ENCODE measurements at regions not wholly inside any gene's neighbourhood (a gene's known extent, or its start where the extent isn't known, plus 50 kb on each side); places are given as distances from the start of the nearest gene placed in this dataset.

GRCh38 chr13:47279920-47280319 lies 383.1 kb upstream of the HTR2A start:
- Histone ChIP-seq H3K4me1 (no peaks in the 10 kb centered on the region), H3K36me3 (no peaks in the 10 kb centered on the region), H3K4me3 (no peak overlapping the region), H3K9me3 (no peaks in the 10 kb centered on the region), H3K9ac (ENCODE audit: low read depth in 2 of 2, low read length in 2 of 2) (no peak overlapping the region), H3K27me3 (no peaks in the 10 kb centered on the region), H3K27ac (no peak overlapping the region)
- no peak for TF ChIP-seq CTCF (IDR thresholded peaks at IDR 0.05)
- intact Hi-C loops (cut with DNase I): no loop called here
- DNase-seq: no peak

GRCh38 chr13:47277774-47278173 lies 380.9 kb upstream of the HTR2A start:
- Histone ChIP-seq H3K9ac (ENCODE audit: low read depth in 2 of 2, low read length in 2 of 2) (no peak overlapping the region), H3K36me3 (no peaks in the 10 kb centered on the region), H3K27ac (no peak overlapping the region), H3K4me3 (no peak overlapping the region), H3K9me3 (no peaks in the 10 kb centered on the region), H3K4me1 (no peaks in the 10 kb centered on the region), H3K27me3 (no peaks in the 10 kb centered on the region)
- no peak for TF ChIP-seq CTCF (IDR thresholded peaks at IDR 0.05)
- DNase-seq: no peak
- intact Hi-C loops (cut with DNase I): no loop called here

- no peak overlapping the region for H3K27ac ChIP-seq
- no peaks in the 10 kb centered on the region for H3K27me3 ChIP-seq
- no peak for TF ChIP-seq CTCF (IDR thresholded peaks at IDR 0.05)
- intact Hi-C loops (cut with DNase I): no loop called here
- no peaks in the 10 kb centered on the region for H3K36me3 ChIP-seq
- H3K9ac ChIP-seq (ENCODE audit: low read depth in 2 of 2, low read length in 2 of 2): no peak overlapping the region
- H3K4me1 ChIP-seq: no peaks in the 10 kb centered on the region
- DNase-seq: no peak
- H3K9me3 ChIP-seq: no peaks in the 10 kb centered on the region
- no peak overlapping the region for H3K4me3 ChIP-seq
Measured at GRCh38 chr13:47268270-47268669, 371.4 kb upstream of the HTR2A start.

GRCh38 chr13:47258384-47258783 lies 361.5 kb upstream of the HTR2A start:
- Histone ChIP-seq H3K9ac (ENCODE audit: low read depth in 2 of 2, low read length in 2 of 2) (no peak overlapping the region), H3K27ac (no peak overlapping the region), H3K4me1 (no peaks in the 10 kb centered on the region), H3K27me3 (no peaks in the 10 kb centered on the region), H3K9me3 (no peaks in the 10 kb centered on the region), H3K36me3 (no peaks in the 10 kb centered on the region), H3K4me3 (no peak overlapping the region)
- intact Hi-C loops (cut with DNase I): no loop called here
- no peak for DNase-seq
- TF ChIP-seq CTCF (IDR thresholded peaks at IDR 0.05): no peak

- Histone ChIP-seq H3K9me3 (no peaks in the 10 kb centered on the region), H3K4me1 (no peaks in the 10 kb centered on the region), H3K27ac (no peak overlapping the region), H3K9ac (ENCODE audit: low read depth in 2 of 2, low read length in 2 of 2) (no peak overlapping the region), H3K4me3 (no peak overlapping the region), H3K27me3 (no peaks in the 10 kb centered on the region), H3K36me3 (no peaks in the 10 kb centered on the region)
- no peak for TF ChIP-seq CTCF (IDR thresholded peaks at IDR 0.05)
- no peak for DNase-seq
- intact Hi-C loops (cut with DNase I): no loop called here
Measured at GRCh38 chr13:47256618-47257017, 359.8 kb upstream of the HTR2A start.

GRCh38 chr13:47252627-47253026 lies 355.8 kb upstream of the HTR2A start:
- Histone ChIP-seq H3K4me3 (no peak overlapping the region), H3K9me3 (no peaks in the 10 kb centered on the region), H3K36me3 (no peaks in the 10 kb centered on the region), H3K4me1 (no peaks in the 10 kb centered on the region), H3K9ac (ENCODE audit: low read depth in 2 of 2, low read length in 2 of 2) (no peak overlapping the region), H3K27me3 (no peaks in the 10 kb centered on the region), H3K27ac (no peak overlapping the region)
- intact Hi-C loops (cut with DNase I): no loop called here
- DNase-seq: no peak
- no peak for TF ChIP-seq CTCF (IDR thresholded peaks at IDR 0.05)

Measured in colonic mucosa (tissue), 4 donors.